PFSK-1 (cell line): ENCODE measurements at regions not wholly inside any gene's neighbourhood (a gene's known extent, or its start where the extent isn't known, plus 50 kb on each side); places are given as distances from the start of the nearest gene placed in this dataset.

Experiments used
- FOXP2 ChIP-seq: optimal IDR thresholded peaks from 2 replicates; pipeline ENCODE3; 2011; ENCODE audit warnings: borderline replicate concordance, control low read depth, inconsistent platforms; ENCODE audit not compliant: insufficient read depth; ENCODE audit errors: extremely low read length, extremely low read depth
- POLR2AphosphoS5 ChIP-seq: IDR thresholded peaks from 2 replicates; pipeline ENCODE4 v1.6.1; 2012; ENCODE audit warnings: low read depth, mild to moderate bottlenecking, control low read depth, low read length, moderate library complexity
- SIN3A ChIP-seq: IDR thresholded peaks from 2 replicates; pipeline ENCODE4 v1.6.1; 2012; ENCODE audit warnings: mild to moderate bottlenecking, low read length, moderate library complexity, borderline replicate concordance; ENCODE audit not compliant: insufficient read depth
- TAF1 ChIP-seq: IDR thresholded peaks from 2 replicates; pipeline ENCODE4 v1.6.1; 2012; ENCODE audit warnings: low read length, control low read depth, borderline replicate concordance; ENCODE audit not compliant: insufficient read depth
- TF ChIP-seq, protein P1 (sequence below), 2 experiments: IDR thresholded peaks; 2 replicates each; pipeline versions ENCODE4 v1.6.1 to v1.8.0; 2011 to 2012; ENCODE audit warnings: low read depth in 2 of 2, low read length in 2 of 2, control low read depth in 1 of 2, inconsistent platforms in 1 of 2, mild to moderate bottlenecking in 1 of 2, moderate library complexity in 1 of 2; ENCODE audit not compliant: insufficient read depth in 1 of 2

GRCh38 chr20:50390685-50391443 is 119.3 kb upstream of the PTPN1 start:
- no peak for TF ChIP-seq SIN3A
- TF ChIP-seq FOXP2, result no peak
- TF ChIP-seq POLR2AphosphoS5, result no peak
- no peak for TF ChIP-seq TAF1
- TF ChIP-seq, protein P1, sequence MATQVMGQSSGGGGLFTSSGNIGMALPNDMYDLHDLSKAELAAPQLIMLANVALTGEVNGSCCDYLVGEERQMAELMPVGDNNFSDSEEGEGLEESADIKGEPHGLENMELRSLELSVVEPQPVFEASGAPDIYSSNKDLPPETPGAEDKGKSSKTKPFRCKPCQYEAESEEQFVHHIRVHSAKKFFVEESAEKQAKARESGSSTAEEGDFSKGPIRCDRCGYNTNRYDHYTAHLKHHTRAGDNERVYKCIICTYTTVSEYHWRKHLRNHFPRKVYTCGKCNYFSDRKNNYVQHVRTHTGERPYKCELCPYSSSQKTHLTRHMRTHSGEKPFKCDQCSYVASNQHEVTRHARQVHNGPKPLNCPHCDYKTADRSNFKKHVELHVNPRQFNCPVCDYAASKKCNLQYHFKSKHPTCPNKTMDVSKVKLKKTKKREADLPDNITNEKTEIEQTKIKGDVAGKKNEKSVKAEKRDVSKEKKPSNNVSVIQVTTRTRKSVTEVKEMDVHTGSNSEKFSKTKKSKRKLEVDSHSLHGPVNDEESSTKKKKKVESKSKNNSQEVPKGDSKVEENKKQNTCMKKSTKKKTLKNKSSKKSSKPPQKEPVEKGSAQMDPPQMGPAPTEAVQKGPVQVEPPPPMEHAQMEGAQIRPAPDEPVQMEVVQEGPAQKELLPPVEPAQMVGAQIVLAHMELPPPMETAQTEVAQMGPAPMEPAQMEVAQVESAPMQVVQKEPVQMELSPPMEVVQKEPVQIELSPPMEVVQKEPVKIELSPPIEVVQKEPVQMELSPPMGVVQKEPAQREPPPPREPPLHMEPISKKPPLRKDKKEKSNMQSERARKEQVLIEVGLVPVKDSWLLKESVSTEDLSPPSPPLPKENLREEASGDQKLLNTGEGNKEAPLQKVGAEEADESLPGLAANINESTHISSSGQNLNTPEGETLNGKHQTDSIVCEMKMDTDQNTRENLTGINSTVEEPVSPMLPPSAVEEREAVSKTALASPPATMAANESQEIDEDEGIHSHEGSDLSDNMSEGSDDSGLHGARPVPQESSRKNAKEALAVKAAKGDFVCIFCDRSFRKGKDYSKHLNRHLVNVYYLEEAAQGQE (IDR thresholded peaks at IDR 0.05; ENCODE audit: insufficient read depth in 1 of 2, low read depth in 2 of 2, low read length in 2 of 2), result no peak

GRCh38 chr20:50391444-50392137 is 118.6 kb upstream of the PTPN1 start:
- TF ChIP-seq FOXP2 (no peak), POLR2AphosphoS5 (no peak), TAF1 (no peak), SIN3A (no peak)
- TF ChIP-seq, protein P1 (IDR thresholded peaks at IDR 0.05; ENCODE audit: insufficient read depth in 1 of 2, low read depth in 2 of 2, low read length in 2 of 2), result no peak

DNA sequence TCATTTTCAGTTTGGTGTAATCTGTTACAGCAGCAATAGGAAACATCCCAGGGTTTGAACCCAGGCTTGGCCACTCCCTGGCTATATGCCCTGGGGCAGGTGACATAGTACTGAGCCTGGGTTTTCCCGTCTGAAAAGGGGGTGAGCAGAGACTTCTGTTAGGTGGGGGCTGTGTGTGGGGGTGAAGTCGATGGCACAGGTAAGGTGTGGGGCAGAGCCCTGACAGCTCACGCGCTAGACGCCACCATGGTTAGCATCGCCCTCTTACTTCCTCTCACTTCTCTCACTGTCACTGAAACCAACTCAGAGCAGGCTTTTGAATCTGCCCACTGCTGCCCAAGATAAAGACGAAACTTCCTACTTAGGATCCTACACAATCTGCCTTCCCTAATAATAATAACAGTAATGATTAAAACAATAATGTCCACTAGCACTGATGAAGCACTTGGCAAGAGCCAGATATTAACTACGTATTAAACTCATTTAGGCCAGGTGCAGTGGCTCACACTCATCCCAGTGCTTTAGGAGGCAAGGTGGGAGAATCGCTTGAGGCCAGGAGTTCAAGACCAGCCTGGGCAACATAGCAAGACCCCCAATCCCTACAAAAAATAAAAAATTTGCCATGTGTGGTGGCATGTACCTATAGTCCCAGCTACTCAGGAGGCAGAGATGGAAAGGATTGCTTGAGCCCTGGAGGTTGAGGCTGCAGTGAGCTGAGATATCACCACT is 117.9 kb upstream of the PTPN1 start:
- TF ChIP-seq FOXP2 (no peak), POLR2AphosphoS5 (no peak), TAF1 (no peak), SIN3A (no peak)
- TF ChIP-seq, protein P1 (IDR thresholded peaks at IDR 0.05; ENCODE audit: insufficient read depth in 1 of 2, low read depth in 2 of 2, low read length in 2 of 2), result no peak

GRCh38 chr20:50393242-50393641 is 116.9 kb upstream of the PTPN1 start:
- TF ChIP-seq SIN3A, result no peak
- TF ChIP-seq TAF1, result no peak
- no peak for TF ChIP-seq POLR2AphosphoS5
- no peak for TF ChIP-seq FOXP2
- TF ChIP-seq, protein P1 (IDR thresholded peaks at IDR 0.05; ENCODE audit: insufficient read depth in 1 of 2, low read depth in 2 of 2, low read length in 2 of 2), result no peak
